ENCODE measurements at regions not wholly inside any gene's neighbourhood (a gene's known extent, or its start where the extent isn't known, plus 50 kb on each side); places are given as distances from the start of the nearest gene placed in this dataset.
"Not testable (repeated sequence)": the region's sequence is repeated elsewhere in the genome, so short reads cannot be mapped to it uniquely, and the experiment has no call there.

- no peak for DNase-seq
Measured at GRCh38 chr5:44252545-44252944, 136.7 kb downstream of the FGF10 start.

- DNase-seq: no peak
Measured at GRCh38 chr5:44246986-44247385, 142.2 kb downstream of the FGF10 start.

GRCh38 chr5:44245935-44246334, 143.3 kb downstream of the FGF10 start:
- no peak for DNase-seq

DNA sequence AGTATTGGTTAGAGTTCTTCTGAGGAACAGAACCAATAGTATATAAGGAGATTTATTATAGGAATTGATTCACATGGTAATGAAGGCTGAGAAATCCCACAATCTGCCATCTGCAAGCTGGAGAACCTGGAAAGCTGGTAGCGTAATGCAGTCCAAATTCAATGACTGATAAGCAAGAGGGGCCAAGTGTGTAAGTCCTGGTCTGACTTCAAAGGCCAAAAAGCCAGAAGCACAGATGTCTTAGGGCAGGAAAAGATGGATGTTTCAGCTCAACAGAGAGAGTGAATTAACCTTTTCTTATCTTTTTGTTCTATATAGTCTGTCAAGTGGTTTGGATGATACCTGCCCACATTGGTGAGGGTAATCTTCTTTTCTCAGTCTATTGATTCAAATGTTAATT, 146.4 kb downstream of the FGF10 start:
- DNase-seq: no peak

DNA sequence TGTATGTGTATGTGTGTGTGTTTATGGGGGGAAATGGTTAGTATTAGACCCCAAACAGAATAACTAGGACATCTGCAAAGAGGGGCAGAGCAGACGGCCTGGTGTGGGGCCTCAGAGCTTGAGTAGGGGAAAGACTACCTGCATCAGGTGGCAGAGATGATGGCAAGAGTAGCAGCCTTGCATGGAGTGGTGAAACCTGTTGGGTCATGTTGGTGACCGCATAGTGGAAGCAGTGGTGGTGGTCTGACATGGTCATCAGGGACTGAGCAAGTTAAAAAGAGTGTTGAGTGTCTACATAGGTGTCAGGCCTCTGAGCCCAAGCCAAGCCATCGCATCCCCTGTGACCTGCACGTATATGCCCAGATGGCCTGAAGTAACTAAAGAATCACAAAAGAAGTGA, 153.2 kb downstream of the FGF10 start:
- no peak for DNase-seq

DNA sequence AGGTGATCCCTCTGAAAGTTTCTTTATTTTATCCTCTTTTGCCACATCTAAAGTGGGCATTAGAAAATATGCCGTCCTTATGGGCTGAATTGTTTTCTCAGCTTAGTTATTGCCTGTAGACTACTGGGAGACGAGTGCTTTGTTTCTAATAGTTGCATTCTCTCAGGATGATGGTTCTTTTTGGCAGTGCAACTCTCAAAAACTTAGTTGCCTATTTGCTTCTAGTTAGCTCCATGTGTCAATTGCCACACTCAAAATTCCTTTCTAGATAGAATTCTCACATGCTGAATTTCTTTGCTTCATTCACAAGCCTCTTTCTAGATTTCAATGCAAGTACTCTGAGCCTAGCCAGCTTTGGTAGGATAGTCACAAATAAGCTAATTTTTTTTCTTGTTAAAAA, 155.5 kb downstream of the FGF10 start:
- no peak for DNase-seq

DNA sequence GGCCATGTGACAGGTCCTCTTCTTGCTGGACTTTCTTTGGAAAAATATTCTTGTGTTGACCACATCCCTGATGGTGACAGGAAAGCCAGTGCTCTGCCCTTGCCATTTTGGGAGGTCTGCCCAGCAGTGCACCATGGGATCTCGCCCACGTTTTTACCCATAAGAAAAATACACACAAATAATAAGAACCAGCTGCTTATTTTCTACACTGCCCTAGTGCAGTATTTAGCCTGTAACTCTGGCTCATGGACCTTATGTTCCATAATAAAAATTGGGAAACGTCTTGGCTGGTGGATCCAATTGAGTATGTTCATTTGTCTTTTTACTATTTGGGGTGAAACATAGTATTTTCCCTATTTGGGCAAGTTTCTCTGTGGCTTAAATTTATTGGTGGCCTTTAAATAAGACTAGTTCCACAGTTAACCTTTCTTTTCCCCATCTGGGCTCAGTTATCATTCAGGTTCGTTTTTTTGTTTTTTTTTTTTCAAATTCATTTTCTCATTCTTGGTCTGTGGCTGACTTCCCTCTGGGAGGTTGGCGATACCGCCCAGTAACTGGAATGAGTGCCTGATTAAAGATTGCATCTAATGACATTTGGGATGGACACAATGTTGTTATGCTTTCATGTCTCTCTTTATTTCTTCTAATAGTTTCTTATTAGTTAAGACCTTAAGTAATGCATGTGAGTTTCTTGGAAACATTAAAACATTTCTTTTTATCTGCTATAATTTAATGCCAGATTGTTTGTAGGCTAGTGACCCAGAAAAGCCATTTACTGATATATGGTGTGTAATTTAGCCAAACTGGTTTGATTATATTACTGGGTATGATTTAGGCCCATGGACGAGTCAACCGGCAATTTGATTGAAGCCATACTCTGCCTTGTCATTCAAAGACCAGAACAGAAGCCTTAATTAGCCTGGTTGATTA, 163.7 kb downstream of the FGF10 start:
- DNase-seq: no peak

DNA sequence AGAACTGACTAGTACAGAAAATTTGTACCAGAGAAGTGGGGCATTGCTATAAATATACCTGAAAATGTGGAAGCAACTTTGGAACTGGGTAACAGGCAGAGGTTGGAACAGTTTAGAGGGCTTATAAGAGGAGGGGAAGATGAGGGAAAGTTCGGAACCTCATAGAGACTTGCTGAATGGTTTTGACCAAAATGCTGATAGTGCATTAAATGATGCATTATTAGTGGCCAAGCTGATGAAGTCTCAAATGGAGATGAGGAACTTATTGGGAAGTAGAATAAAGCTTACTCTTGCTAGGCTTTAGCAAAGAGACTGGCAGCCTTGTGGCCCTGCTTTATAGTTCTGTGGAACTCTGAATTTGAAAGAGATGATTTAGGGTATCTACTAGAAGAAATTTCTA, 189.8 kb downstream of the FGF10 start:
- DNase-seq: no peak

DNA sequence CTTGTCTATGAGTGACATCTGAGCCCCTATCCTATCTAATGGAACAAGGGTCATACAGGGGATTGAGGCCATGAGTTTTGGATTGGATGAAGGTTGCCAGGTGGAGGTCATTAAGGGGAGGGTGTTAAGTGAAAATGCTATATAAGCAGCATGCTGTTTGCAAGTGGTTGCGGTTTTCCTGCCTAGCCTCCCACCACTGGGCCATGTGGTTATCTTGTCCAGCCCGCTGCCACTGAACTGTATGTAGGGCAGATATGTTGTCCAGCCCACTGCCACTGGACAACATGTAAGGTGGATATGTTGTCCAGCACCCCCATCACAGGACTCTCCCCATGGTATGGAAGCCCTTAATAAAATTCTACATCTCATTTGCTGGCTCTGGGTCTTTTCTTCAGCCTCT, 200.0 kb downstream of the FGF10 start:
- no peak for DNase-seq

GRCh38 chr5:44187973-44188372, 201.2 kb downstream of the FGF10 start:
- no peak for DNase-seq

- no peak for DNase-seq
Measured at GRCh38 chr5:44183753-44184152, 205.5 kb downstream of the FGF10 start.

DNA sequence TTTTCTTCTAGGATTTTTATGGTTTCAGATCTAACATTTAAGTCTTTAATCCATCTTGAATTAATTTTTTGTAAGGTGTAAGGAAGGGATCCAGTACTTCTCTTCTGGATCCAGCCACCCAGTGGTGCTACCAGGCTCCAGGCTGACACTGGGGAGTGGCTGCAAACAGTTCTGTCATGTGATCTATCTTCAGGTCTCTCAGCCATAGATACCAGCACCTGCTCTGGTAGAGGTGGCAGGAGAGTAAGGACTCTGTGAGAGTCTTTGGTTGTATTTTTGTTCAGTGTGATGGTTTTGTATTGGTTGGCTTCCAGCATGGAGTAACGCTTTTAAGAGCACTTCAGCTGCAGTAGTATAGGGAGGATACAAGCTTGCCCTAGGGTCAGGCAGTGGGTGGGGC, 205.9 kb downstream of the FGF10 start:
- no peak for DNase-seq

- no peak for DNase-seq
Measured at GRCh38 chr5:44178414-44178813, 210.8 kb downstream of the FGF10 start.

GRCh38 chr5:44167540-44167939, 221.7 kb downstream of the FGF10 start:
- no peak for DNase-seq

DNA sequence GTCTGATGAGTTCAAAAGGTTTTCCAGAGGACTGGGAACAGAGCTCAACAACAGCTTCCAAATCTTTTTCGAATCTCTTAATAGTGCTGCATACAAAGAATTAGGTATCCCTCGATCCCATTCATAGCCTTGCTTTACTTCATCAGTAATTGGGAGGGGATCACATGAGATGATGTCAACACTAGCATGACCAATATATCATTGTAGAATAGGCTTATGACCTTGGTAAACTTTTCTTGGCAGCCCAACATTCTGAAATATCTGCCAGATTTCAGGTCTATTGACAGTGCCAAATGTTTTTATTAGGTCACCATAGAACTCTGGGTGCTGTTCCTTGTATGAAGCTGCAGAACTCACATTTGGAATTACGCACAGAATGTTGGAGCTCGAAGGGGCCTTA, 228.9 kb downstream of the FGF10 start:
- DNase-seq: no peak

DNA sequence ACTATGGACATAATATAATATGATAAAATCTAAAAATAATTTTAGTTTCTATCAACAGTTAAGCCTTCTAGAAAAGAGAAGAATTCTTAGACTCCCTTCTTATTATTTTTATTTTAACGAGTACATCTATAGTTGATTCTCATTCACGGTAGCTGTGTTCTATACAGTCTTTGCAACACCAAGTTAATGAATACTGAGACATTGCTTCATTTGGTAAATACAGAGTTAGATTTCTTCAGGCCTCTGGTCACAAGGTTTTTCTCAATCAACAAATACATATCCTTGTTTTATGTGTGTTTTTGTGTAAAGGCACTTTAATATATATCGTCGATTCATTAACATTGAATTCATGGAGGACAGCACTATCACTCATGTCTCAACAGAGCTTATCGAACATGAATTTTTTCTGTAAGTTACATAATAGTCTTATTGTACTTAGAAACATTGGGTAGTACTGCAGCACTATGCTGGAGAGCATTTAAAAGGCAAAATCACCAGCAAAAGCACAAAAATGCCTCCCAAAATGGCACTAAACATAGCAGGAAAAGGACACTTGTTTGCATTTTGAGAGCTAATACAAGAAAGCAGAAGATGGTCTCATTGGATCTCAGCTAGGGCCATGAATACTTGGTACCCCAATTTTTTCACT, 239.0 kb downstream of the FGF10 start:
- DNase-seq: no peak

DNA sequence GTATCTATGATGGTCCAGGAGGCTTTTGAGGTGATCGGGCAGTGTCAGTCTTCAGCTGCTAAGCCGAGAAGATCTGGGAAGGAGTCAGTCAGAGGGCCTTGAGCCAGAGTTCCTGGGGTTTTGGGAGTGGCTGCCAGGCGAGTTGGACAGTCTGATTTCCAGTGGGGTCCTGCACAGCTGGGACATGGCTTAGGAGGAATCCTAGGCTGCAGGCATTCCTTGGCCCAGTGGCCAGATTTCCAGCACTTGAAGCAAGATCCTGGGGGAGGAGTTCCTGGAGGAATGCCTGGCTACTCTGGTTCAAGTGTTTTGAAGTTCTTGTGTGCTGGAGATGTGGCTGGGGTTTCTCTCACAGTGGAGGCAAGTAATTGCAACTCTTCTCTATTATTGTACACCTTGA, 271.3 kb downstream of the FGF10 start:
- DNase-seq: not testable (repeated sequence)

GRCh38 chr5:44108232-44108631, 281.0 kb downstream of the FGF10 start:
- not testable (repeated sequence) for DNase-seq

- DNase-seq: no peak
Measured at GRCh38 chr5:44099643-44100042, 289.6 kb downstream of the FGF10 start.

DNA sequence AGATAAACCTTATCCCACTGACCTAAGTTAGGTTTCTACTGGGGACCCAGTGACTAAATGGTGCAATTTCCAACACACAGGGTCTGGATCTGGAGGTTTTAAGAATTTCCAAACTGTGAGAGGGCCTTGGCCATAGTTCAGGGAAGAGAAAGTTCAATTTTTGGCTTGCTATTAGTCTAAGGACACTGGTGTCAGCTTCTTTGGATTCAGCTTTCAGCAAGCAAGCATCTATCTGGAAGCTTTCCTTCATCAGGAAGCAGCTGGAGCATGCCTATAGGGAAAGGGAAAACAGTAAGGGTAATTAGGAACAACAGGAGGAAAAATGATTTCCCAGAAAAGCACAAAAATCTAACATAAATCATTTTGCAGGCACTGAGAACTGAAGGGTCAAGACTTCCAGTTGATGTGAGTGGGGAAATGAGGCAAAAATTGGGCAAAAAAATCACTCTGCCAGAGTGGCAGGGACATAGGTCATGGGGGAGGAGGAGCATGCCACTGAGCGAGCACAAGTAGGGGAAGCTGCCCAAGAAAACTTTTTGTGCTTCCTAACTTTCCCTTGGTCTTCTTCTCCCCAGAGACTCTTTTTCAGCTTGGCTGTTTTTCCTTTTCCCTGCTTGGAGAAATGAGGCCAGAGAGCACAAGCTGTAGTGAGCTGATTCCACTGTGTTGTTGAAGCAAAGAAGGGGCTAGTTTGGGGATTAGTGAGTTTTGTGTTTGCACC, 299.6 kb downstream of the FGF10 start:
- no peak for DNase-seq

DNA sequence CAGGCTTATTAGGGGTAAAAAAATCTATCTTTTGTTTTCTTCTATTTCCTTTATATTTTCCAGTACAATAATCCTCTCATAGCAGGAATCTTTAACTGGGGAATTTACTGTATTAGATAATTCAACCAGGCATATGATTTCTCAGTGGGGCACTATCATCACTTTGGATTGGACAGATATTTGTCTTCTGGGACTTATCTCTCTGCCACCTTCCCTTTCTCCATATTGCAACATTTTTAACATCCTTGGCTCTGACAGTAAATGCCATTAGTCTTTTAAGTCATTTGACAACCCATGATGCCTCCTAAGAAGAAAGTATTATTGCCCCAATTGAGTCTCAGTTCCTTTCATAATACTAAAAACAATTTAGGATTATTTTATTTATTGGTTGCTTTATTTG, 304.1 kb downstream of the FGF10 start:
- DNase-seq: no peak

GRCh38 chr5:44074547-44074946, 314.7 kb downstream of the FGF10 start:
- DNase-seq: not testable (repeated sequence)

DNA sequence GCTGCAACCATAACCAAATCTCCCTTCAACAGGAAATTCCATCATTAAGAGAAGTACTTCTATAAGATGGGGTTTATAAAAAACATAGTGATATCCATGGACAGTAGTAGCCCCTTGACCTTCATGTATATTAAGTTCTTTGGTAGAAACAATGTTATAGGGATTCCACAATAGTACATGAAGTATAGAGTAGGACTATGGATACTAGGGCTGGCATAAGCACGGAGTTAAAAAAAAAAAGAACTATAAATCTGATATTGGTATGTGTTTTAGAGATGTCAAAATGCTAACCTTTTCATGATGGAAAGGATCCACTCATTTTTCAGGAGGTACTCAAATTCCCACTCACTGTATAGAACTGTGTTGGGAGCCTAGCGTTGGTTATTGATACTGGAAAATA, 337.6 kb downstream of the FGF10 start:
- no peak for DNase-seq
